ENCODE measurements at regions not wholly inside any gene's neighbourhood (a gene's known extent, or its start where the extent isn't known, plus 50 kb on each side); places are given as distances from the start of the nearest gene placed in this dataset.

DNA sequence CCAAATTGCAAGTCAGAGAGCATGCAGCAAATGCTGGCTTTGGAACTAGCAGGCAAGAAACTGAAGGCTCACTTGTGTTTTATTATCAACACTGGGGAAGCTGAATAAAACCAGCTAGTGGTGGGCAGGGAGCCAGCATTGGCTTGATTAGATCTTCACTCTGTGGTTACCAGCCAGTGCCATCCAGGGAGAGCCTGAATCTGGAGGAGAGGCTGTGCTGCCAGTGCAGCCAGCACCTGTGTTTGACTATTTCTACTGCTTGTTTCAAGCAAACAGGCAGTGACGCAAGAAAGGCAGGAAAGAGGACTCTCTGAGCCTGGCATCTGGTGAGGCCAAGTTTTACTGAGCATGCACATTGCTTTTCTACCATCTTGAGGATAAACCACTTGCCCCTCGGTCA lies 247.0 kb downstream of the PHLDA1 start:
- ChIA-PET CTCF (interaction anchor here (1.0 kb wide), 1 partner anchor 243 kb away, joined by 3 read pairs; no protein-coding TSS in a partner anchor), POLR2A (no interaction called here)
- Histone ChIP-seq H3K27ac (ENCODE audit: low read depth in 1 of 2, low read length in 2 of 2) (no peak overlapping the region), H3K36me3 (ENCODE audit: insufficient read depth, low read length) (no peaks in the 10 kb centered on the region), H3K4me3 (ENCODE audit: low read length) (no peak overlapping the region), H3K4me1 (ENCODE audit: insufficient read depth, low read length) (peaks cover 4% of the 10 kb centered on the region), H3K27me3 (ENCODE audit: control insufficient read depth in 1 of 2, insufficient read depth in 2 of 2, low read length in 2 of 2) (no peaks in the 10 kb centered on the region), H3K9me3 (ENCODE audit: control insufficient read depth in 1 of 2, insufficient read depth in 1 of 2, low read length in 2 of 2) (no peaks in the 10 kb centered on the region)
- Mint-ChIP-seq H3K27ac (no peak overlapping the region), H3K9me3 (no peaks in the 10 kb centered on the region), H3K4me1 (ENCODE audit: low read depth) (no peaks in the 10 kb centered on the region), H3K36me3 (ENCODE audit: low read depth) (no peaks in the 10 kb centered on the region), H3K27me3 (no peaks in the 10 kb centered on the region), H3K4me3 (no peak overlapping the region)
- DNase-seq (peak in 5 of 14 experiments; percentile 5 to 14 (median 8)), ATAC-seq (ENCODE audit: poor library complexity) (peak; percentile 26)
- intact Hi-C loops (cut with DNase I, micrococcal nuclease) = no loop called here
- no peak for TF ChIP-seq CTCF (IDR thresholded peaks at IDR 0.05)

- H3K27me3 Mint-ChIP-seq = no peaks in the 10 kb centered on the region
- intact Hi-C loops (cut with DNase I, micrococcal nuclease) = no loop called here
- Histone ChIP-seq H3K27me3 (ENCODE audit: control insufficient read depth in 1 of 2, insufficient read depth in 2 of 2, low read length in 2 of 2) (no peaks in the 10 kb centered on the region), H3K9me3 (ENCODE audit: control insufficient read depth in 1 of 2, insufficient read depth in 1 of 2, low read length in 2 of 2) (no peaks in the 10 kb centered on the region), H3K36me3 (ENCODE audit: insufficient read depth, low read length) (no peaks in the 10 kb centered on the region), H3K27ac (ENCODE audit: low read depth in 1 of 2, low read length in 2 of 2) (no peak overlapping the region), H3K4me3 (ENCODE audit: low read length) (no peak overlapping the region), H3K4me1 (ENCODE audit: insufficient read depth, low read length) (peaks cover 4% of the 10 kb centered on the region)
- H3K9me3 Mint-ChIP-seq = no peaks in the 10 kb centered on the region
- CTCF ChIA-PET = interaction anchor here (1.1 kb wide), 1 partner anchor 248 kb away, joined by 3 read pairs; the partner anchor contains the start of gene PHLDA1
- POLR2A ChIA-PET = no interaction called here
- TF ChIP-seq CTCF (IDR thresholded peaks at IDR 0.05) = no peak
- ATAC-seq (ENCODE audit: poor library complexity) = no peak
- no peaks in the 10 kb centered on the region for H3K36me3 Mint-ChIP-seq (ENCODE audit: low read depth)
- no peak for DNase-seq
- H3K4me3 Mint-ChIP-seq = no peak overlapping the region
- no peaks in the 10 kb centered on the region for H3K4me1 Mint-ChIP-seq (ENCODE audit: low read depth)
- H3K27ac Mint-ChIP-seq = no peak overlapping the region
These were observed 248.3 kb downstream of the PHLDA1 start for GRCh38 chr12:75783093-75783877.

DNA sequence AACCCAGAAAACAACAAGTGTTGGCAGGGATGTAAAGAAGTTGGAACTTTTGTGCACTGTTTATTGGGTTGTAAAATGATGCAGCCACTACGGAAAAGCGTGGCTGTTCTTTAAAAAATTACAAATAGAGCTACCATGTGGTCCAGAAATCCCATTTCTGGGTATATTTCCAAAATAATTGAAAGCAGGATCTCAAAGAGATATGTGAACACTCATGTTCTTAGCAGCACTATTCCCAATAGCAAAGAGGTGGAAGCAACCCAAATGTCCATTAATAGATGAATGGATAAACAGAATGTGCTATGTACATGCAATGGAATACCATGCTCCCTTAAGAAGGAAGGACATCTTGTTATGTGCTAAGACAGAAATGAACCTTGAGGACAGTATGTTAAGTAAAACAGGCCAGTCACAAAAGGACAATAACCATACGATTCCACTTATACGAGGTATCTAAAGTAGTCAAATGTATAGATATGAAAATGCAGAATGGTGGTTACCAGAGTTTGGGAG lies 249.5 kb downstream of the PHLDA1 start:
- H3K27me3 ChIP-seq (ENCODE audit: control insufficient read depth in 1 of 2, insufficient read depth in 2 of 2, low read length in 2 of 2) = no peaks in the 10 kb centered on the region
- CTCF ChIA-PET = no interaction called here
- Mint-ChIP-seq H3K9me3 (no peaks in the 10 kb centered on the region), H3K36me3 (ENCODE audit: low read depth) (no peaks in the 10 kb centered on the region), H3K4me1 (ENCODE audit: low read depth) (no peaks in the 10 kb centered on the region), H3K27me3 (no peaks in the 10 kb centered on the region), H3K4me3 (no peak overlapping the region), H3K27ac (no peak overlapping the region)
- ATAC-seq (ENCODE audit: poor library complexity) (no peak), DNase-seq (no peak)
- H3K36me3 ChIP-seq (ENCODE audit: insufficient read depth, low read length) = no peaks in the 10 kb centered on the region
- no peak overlapping the region for H3K4me3 ChIP-seq (ENCODE audit: low read length)
- no peak overlapping the region for H3K27ac ChIP-seq (ENCODE audit: low read depth in 1 of 2, low read length in 2 of 2)
- intact Hi-C loops (cut with DNase I, micrococcal nuclease) = no loop called here
- POLR2A ChIA-PET = no interaction called here
- H3K9me3 ChIP-seq (ENCODE audit: control insufficient read depth in 1 of 2, insufficient read depth in 1 of 2, low read length in 2 of 2) = no peaks in the 10 kb centered on the region
- no peak for TF ChIP-seq CTCF (IDR thresholded peaks at IDR 0.05)
- H3K4me1 ChIP-seq (ENCODE audit: insufficient read depth, low read length) = peaks cover 4% of the 10 kb centered on the region

Measured in CD4-positive, alpha-beta T cell (primary cell).